ENCODE measurements at regions not wholly inside any gene's neighbourhood (a gene's known extent, or its start where the extent isn't known, plus 50 kb on each side); places are given as distances from the start of the nearest gene placed in this dataset.

GRCh38 chr12:4054630-4055029 lies 181.4 kb upstream of the PARP11 start:
- no peak overlapping the region for H3K9ac ChIP-seq (ENCODE audit: low read length)
- no peaks in the 10 kb centered on the region for H4K20me1 ChIP-seq (ENCODE audit: low read depth, low read length)
- H3K79me2 ChIP-seq (ENCODE audit: insufficient read depth, low read length) = no peaks in the 10 kb centered on the region
- no peaks in the 10 kb centered on the region for H3F3A ChIP-seq (ENCODE audit: insufficient read depth)
- H3K36me3 ChIP-seq (ENCODE audit: low read length) = no peaks in the 10 kb centered on the region
- H2AFZ ChIP-seq (ENCODE audit: low read depth, low read length, severe bottlenecking) = no peak overlapping the region
- H3K9me2 ChIP-seq (replicated peaks; ENCODE audit: insufficient read depth, low read length) = no peaks in the 10 kb centered on the region
- no peaks in the 10 kb centered on the region for H3K27me3 ChIP-seq (ENCODE audit: low read length)
- TF ChIP-seq EZH2phosphoT487 (conservative IDR thresholded peaks at IDR 0.05; ENCODE audit: low read length) (no peak), CTCF (IDR thresholded peaks at IDR 0.05; ENCODE audit: insufficient read depth, low read length, poor library complexity, severe bottlenecking) (no peak)
- no peaks in the 10 kb centered on the region for H3K9me3 ChIP-seq (ENCODE audit: insufficient read depth, low read length)
- H3K4me3 ChIP-seq (ENCODE audit: insufficient read depth, low read length, poor library complexity, severe bottlenecking) = no peak overlapping the region
- H3K4me2 ChIP-seq (ENCODE audit: low read depth, low read length, poor library complexity, severe bottlenecking) = no peak overlapping the region
- H3K27ac ChIP-seq (ENCODE audit: low read depth, low read length) = no peak overlapping the region

- H3K27ac ChIP-seq (ENCODE audit: low read depth, low read length) = no peak overlapping the region
- H3K9me2 ChIP-seq (replicated peaks; ENCODE audit: insufficient read depth, low read length) = no peaks in the 10 kb centered on the region
- H3K4me2 ChIP-seq (ENCODE audit: low read depth, low read length, poor library complexity, severe bottlenecking) = no peak overlapping the region
- H2AFZ ChIP-seq (ENCODE audit: low read depth, low read length, severe bottlenecking) = no peak overlapping the region
- no peaks in the 10 kb centered on the region for H4K20me1 ChIP-seq (ENCODE audit: low read depth, low read length)
- no peaks in the 10 kb centered on the region for H3K36me3 ChIP-seq (ENCODE audit: low read length)
- H3K4me3 ChIP-seq (ENCODE audit: insufficient read depth, low read length, poor library complexity, severe bottlenecking) = no peak overlapping the region
- no peaks in the 10 kb centered on the region for H3K9me3 ChIP-seq (ENCODE audit: insufficient read depth, low read length)
- no peak for TF ChIP-seq CTCF (IDR thresholded peaks at IDR 0.05; ENCODE audit: insufficient read depth, low read length, poor library complexity, severe bottlenecking)
- TF ChIP-seq EZH2phosphoT487 (conservative IDR thresholded peaks at IDR 0.05; ENCODE audit: low read length) = no peak
- H3F3A ChIP-seq (ENCODE audit: insufficient read depth) = no peaks in the 10 kb centered on the region
- no peaks in the 10 kb centered on the region for H3K27me3 ChIP-seq (ENCODE audit: low read length)
- no peak overlapping the region for H3K9ac ChIP-seq (ENCODE audit: low read length)
- no peaks in the 10 kb centered on the region for H3K79me2 ChIP-seq (ENCODE audit: insufficient read depth, low read length)
Measured at GRCh38 chr12:4052691-4053090, 179.5 kb upstream of the PARP11 start.

GRCh38 chr12:4051596-4051995 lies 178.4 kb upstream of the PARP11 start:
- Histone ChIP-seq H3K79me2 (ENCODE audit: insufficient read depth, low read length) (no peaks in the 10 kb centered on the region), H3K4me3 (ENCODE audit: insufficient read depth, low read length, poor library complexity, severe bottlenecking) (no peak overlapping the region), H3K9me3 (ENCODE audit: insufficient read depth, low read length) (no peaks in the 10 kb centered on the region), H2AFZ (ENCODE audit: low read depth, low read length, severe bottlenecking) (no peak overlapping the region), H3K27ac (ENCODE audit: low read depth, low read length) (no peak overlapping the region), H3K4me2 (ENCODE audit: low read depth, low read length, poor library complexity, severe bottlenecking) (no peak overlapping the region), H3K9ac (ENCODE audit: low read length) (no peak overlapping the region), H3K36me3 (ENCODE audit: low read length) (no peaks in the 10 kb centered on the region), H4K20me1 (ENCODE audit: low read depth, low read length) (no peaks in the 10 kb centered on the region), H3K9me2 (replicated peaks; ENCODE audit: insufficient read depth, low read length) (no peaks in the 10 kb centered on the region), H3F3A (ENCODE audit: insufficient read depth) (no peaks in the 10 kb centered on the region), H3K27me3 (ENCODE audit: low read length) (no peaks in the 10 kb centered on the region)
- no peak for TF ChIP-seq CTCF (IDR thresholded peaks at IDR 0.05; ENCODE audit: insufficient read depth, low read length, poor library complexity, severe bottlenecking)
- TF ChIP-seq EZH2phosphoT487 (conservative IDR thresholded peaks at IDR 0.05; ENCODE audit: low read length) = no peak

GRCh38 chr12:4050340-4050739 lies 177.1 kb upstream of the PARP11 start:
- H3K79me2 ChIP-seq (ENCODE audit: insufficient read depth, low read length) = no peaks in the 10 kb centered on the region
- no peak for TF ChIP-seq EZH2phosphoT487 (conservative IDR thresholded peaks at IDR 0.05; ENCODE audit: low read length)
- no peak for TF ChIP-seq CTCF (IDR thresholded peaks at IDR 0.05; ENCODE audit: insufficient read depth, low read length, poor library complexity, severe bottlenecking)

More at GRCh38 chr12:4050340-4050739, 177.1 kb upstream of the PARP11 start:
- H3K27ac ChIP-seq (ENCODE audit: low read depth, low read length) = no peak overlapping the region
- H3K36me3 ChIP-seq (ENCODE audit: low read length) = no peaks in the 10 kb centered on the region
- no peak overlapping the region for H2AFZ ChIP-seq (ENCODE audit: low read depth, low read length, severe bottlenecking)
- no peaks in the 10 kb centered on the region for H3K9me3 ChIP-seq (ENCODE audit: insufficient read depth, low read length)
- no peaks in the 10 kb centered on the region for H3K27me3 ChIP-seq (ENCODE audit: low read length)
- no peak overlapping the region for H3K4me2 ChIP-seq (ENCODE audit: low read depth, low read length, poor library complexity, severe bottlenecking)
- H4K20me1 ChIP-seq (ENCODE audit: low read depth, low read length) = no peaks in the 10 kb centered on the region
- no peak overlapping the region for H3K4me3 ChIP-seq (ENCODE audit: insufficient read depth, low read length, poor library complexity, severe bottlenecking)
- H3K9ac ChIP-seq (ENCODE audit: low read length) = no peak overlapping the region
- no peaks in the 10 kb centered on the region for H3F3A ChIP-seq (ENCODE audit: insufficient read depth)
- H3K9me2 ChIP-seq (replicated peaks; ENCODE audit: insufficient read depth, low read length) = no peaks in the 10 kb centered on the region

All from SU-DHL-6 (cell line).